Heart left ventricle (tissue), 13 donors: ENCODE measurements at regions not wholly inside any gene's neighbourhood (a gene's known extent, or its start where the extent isn't known, plus 50 kb on each side); places are given as distances from the start of the nearest gene placed in this dataset.

Source experiments
- POLR2A ChIP-seq, 2 donors: fragments of 450-650 bp; IDR thresholded peaks; one replicate each; pipeline ENCODE4 v1.6.1; 2017; ENCODE audit warnings: antibody characterized with exemption in 2 of 2, mild to moderate bottlenecking in 2 of 2, moderate library complexity in 2 of 2
- TF ChIP-seq, protein P1 (sequence below), 12 donors: fragments of 200-600 bp; sonication (generic) in 4 of 12; IDR thresholded peaks; one replicate each; pipeline versions ENCODE4 v1.5.0 to v1.8.0; 2018 to 2022; ENCODE audit warnings: antibody characterized with exemption in 12 of 12, mild to moderate bottlenecking in 5 of 12
- donor health status: ischemic (EF 13 %, LVEDD 7.1; RV severe dilation, severe dysfunction).
- donor health status: DM: no; HTN: yes; CAD: no.
- donor health status: DM: no; HTN: no; CAD: no.
- donor health status: ischemic (EF 25% LVEDD 6.9; RV normal size, moderate dysfunction).
- donor health status: ischemic (EF 25% LVEDD 5.7; RV mildly dilated, moderate dysfunction).
- donor health status: ischemic (EF 35%, LVEDD 5.7; RV mildly dilated, moderate dysfunction).
- donor health status: nonischemic (EF 11% LVEDD 7.7; RV severe dilation, severe dysfunction).
- donor health status: DM: yes; HTN: yes; CAD: no.
- donor health status: PGD.
- donor health status: ischemic (EF 29% LVEDD 5.4; RV normal size, mild dysfunction).
- donor health status: nonischemic (EF 23%, LVEDD 6.1; RV moderate dilation, normal function).

DNA sequence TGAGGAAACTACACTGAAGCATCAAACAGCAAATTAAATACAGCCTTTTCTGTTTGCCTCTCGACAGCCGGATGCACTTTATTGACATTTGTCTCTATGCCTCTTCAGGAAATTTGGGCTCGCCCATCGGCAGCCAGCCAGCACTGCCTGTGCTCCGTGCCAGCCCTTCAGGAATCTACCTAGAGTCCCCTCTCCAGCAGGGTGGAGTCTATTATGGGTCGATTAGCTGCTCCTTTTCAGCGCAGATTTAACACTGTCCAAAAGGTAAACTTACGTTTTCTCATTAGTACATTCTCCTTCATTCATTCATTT, 91.5 kb downstream of the MYCN start:
- TF ChIP-seq, protein P1, sequence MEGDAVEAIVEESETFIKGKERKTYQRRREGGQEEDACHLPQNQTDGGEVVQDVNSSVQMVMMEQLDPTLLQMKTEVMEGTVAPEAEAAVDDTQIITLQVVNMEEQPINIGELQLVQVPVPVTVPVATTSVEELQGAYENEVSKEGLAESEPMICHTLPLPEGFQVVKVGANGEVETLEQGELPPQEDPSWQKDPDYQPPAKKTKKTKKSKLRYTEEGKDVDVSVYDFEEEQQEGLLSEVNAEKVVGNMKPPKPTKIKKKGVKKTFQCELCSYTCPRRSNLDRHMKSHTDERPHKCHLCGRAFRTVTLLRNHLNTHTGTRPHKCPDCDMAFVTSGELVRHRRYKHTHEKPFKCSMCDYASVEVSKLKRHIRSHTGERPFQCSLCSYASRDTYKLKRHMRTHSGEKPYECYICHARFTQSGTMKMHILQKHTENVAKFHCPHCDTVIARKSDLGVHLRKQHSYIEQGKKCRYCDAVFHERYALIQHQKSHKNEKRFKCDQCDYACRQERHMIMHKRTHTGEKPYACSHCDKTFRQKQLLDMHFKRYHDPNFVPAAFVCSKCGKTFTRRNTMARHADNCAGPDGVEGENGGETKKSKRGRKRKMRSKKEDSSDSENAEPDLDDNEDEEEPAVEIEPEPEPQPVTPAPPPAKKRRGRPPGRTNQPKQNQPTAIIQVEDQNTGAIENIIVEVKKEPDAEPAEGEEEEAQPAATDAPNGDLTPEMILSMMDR (IDR thresholded peaks at IDR 0.05): no peak
- TF ChIP-seq POLR2A (IDR thresholded peaks at IDR 0.05): no peak
